KG1 (cell line): ENCODE measurements at regions not wholly inside any gene's neighbourhood (a gene's known extent, or its start where the extent isn't known, plus 50 kb on each side); places are given as distances from the start of the nearest gene placed in this dataset.

Source experiments
- DNase-seq: peaks from one replicate; lab custom pipeline; 2025; lab: John Stamatoyannopoulos, UW

DNA sequence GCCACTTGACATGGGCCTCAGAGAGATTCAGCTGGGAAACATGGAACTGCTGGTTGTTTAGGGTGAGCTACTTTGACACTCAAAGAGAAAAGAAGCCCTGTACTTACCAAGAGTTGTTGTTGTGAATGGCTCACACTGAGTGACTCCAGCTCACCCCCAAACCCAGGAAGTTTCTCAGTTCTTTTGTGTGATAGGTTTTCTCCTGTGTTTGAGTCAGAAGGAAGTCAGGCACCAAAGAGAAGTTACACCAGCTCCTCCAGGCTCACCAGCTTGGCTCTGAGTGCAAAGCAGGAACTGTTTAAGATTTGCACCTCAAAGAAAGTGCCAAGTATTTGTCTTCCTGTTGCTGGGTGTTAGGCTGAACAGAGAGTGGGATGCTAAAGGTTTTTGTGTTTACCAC is 111.2 kb upstream of the PROX1 start:
- no peak for DNase-seq

DNA sequence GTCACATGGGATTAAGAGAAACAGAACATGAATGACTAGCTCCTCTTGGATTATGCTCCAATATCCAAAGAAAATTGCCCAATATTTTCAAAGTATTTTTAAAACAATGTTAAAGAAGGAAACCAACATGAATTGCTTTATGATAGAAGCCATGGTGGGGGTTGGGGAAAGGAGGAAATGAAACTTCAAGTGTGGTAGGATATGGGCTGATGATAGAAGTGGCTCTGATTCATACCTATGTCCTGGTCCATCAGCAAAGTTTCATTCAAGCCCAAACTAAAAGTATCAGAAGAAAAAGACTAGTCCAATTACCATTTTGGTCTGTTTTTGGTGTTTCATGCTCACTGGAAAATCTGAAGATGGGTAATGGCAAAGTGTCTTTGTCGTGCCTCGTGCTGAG is 104.2 kb upstream of the PROX1 start:
- DNase-seq = no peak

- no peak for DNase-seq
These were observed 103.4 kb upstream of the PROX1 start for GRCh38 chr1:213884402-213884801.

DNA sequence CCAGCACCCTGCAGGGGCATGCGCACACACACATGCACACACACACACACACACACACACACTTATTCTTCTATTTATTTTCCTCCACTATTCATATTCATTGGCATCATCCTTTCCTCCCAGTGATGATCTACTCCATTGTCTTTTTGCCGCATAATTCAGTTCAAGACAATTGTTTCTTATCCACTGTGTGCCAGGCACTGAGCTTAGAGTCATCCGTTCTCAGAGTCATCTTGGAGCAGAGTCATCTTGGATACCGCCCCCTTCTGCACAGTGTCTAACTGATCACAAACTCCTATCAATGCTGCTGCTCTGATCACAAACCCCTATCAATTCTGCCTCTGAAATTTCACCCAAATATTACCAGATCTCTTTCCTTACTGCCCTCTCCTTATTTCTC is 102.8 kb upstream of the PROX1 start:
- DNase-seq = no peak

DNA sequence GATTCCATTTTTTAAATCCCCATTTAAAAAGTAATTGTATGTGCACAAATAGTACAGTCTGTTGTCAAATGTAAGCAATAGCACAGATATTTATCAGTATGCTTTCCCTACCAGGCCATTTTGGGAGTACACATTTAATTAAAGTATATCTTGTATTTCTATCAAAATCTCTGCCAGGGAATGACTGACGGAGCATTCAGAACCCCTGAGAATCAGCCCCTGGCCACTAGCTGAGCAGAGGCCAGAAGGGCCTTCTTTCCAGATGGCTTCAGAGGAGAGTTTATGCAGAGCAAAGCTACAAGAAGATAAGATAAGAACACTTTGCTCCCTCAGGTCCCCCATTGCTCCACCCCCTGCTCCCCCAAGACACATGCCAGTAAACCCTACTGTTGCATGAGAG is 99.9 kb upstream of the PROX1 start:
- no peak for DNase-seq

DNA sequence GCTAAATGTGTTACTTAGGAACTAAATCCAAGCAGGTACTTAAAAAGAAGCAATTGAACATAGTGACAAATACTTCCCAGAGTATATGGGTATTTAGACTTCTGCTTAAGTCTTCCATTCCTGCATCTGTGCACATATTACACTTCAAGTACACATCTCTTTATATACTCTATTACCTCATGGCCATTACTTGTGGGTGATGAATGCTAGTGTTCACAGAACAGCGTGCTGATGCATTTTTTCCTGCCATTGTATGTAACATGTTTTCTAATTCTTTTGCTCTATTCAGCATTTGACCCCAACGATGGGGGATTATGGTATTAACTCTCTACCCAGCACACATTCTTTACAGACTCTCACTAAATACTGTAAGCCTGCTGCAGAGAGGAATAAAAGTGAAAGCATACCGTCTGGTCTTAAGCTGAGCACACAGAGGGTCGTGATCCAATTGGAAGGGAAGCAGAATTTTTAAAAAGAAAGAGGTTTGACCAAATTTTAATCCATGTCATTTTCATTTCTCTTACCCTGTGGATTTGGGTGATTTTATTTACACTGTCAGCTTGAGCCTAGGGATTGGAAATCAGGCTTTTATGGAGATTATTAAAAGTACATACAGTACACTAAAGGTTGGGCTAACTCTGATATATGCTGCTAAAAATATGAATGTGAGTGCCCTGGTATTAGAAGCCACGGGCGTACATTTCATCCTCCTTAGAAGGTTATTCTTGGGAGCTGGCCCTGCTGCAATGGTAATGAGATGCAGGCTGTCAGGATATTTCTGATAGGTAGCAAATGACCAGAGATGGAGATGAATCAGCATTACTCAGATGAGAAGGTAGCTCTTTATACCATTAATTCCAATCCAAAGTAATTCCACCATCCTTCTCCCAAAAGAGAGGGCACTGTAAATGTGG is 95.5 kb upstream of the PROX1 start:
- no peak for DNase-seq

- DNase-seq = no peak
These were observed 89.1 kb upstream of the PROX1 start for GRCh38 chr1:213898684-213899083.

DNA sequence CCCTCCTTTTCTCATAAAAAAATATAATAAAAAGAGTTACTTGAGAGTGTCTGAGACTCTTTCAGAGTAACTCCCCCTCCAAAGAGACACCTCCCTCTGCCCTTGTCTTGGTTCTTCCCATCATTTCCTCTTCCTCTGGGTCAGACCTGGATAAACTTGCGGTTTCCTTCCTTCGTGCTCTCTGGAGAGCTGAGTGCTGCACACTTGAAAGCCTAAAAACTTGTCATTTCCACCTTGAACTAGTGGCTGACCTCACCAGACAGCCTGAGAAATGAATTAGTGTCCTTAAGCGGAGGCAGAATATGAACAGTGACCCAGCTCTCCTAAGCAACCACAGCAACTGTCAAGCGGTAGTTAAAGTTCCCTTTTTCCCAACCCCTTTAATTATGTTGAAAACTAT is 88.4 kb upstream of the PROX1 start:
- DNase-seq = no peak

DNA sequence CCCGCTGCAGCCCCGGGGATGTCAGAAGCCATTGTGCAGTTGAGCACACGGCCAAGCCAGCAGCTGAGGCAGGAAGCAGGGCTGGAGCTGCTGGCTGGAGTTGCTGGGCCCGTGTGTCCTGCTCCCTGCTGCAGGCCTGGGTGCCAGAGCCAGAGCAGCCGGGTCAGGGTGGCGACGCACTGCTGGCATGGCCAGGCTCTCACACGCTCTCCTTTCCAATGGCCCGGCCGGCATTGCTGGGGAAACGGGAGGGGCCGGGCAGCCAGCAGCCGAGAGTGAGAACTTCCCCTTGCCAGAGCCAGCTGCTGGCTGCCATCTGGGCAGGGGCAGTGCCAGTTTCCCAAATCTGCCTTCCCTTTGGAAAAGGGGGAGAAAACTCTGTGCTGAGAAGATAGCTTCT is 82.4 kb upstream of the PROX1 start:
- no peak for DNase-seq

- DNase-seq = no peak
These were observed 79.3 kb upstream of the PROX1 start for GRCh38 chr1:213908521-213908920.

- DNase-seq = no peak
These were observed 73.4 kb upstream of the PROX1 start for GRCh38 chr1:213914392-213914791.

DNA sequence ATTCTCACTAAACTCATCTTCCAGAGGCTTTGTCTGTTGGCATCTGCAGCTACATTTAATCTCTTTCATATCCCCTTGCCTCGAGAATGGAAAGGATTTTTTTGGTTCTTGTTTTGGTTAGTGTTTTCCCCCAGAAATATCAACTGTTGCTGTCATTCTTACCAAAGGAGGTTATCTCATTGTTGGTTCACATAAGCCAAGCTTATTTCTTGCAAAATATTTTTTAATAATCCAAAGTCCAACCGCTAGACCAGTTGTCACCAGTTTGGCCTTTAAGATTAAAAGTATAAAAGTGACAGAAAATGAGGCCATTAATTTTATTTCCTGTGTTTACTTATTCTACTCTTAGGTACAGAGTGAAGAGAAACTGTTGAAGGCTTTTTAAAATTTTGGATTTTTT is 66.5 kb upstream of the PROX1 start:
- no peak for DNase-seq

DNA sequence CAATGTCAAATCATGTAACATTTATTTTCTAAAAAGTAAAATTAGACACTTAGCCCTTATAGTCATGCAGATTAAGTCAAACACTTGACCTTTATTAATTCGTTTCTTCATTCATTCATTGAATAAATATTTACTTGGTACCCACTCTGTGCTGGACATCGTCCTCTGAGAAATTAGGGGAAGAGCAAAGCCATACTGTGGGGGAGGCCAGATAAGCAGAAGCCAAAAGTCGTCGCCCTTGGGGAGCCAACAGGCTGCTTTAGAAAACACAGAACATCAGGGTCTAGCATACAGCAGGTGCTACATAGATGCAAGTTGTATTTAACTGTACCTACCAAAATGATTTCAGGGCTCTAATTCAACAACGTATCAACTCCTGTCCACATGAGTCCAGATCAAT is 66.1 kb upstream of the PROX1 start:
- no peak for DNase-seq

GRCh38 chr1:213925531-213926182 is 62.1 kb upstream of the PROX1 start:
- DNase-seq = no peak

GRCh38 chr1:213927846-213928245 is 59.9 kb upstream of the PROX1 start:
- DNase-seq = no peak

GRCh38 chr1:213929398-213929797 is 58.4 kb upstream of the PROX1 start:
- no peak for DNase-seq

DNA sequence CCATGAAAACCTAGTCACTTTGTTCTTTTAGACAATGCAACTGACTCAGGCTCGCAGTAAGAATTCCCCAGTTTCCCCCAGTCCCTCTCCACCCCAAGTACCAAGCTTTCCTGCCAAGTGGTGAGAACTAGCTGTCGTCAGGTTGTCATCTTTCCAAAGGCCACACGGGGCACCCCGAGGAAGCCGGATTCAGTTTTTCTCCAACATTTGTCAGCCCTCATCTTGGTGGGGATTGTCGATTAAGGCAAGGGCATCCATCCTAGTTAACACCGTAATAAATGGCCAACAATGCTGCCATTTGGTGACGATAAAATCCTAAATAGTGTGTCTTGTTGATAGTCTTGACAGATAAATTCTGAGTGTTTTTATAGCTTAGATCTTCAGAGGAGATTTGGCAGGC is 55.9 kb upstream of the PROX1 start:
- no peak for DNase-seq

DNA sequence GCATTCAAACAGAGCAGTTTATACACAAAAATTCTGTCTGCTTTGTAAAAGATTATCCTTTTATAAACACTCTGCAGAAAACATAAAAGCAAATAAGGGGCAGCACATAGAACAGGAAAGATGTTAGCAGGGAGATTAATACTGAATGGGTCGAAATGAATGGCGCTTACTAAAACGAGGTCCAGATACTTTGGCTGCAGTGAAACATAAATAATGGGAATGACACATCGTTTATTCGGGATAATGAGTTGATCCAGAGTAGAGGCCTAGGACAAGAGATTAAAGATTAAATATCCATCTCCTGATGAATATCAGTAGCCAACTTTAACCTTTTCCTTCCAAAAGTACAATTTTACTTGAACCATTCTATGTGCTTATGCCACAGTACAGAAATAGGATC is 54.4 kb upstream of the PROX1 start:
- no peak for DNase-seq

DNA sequence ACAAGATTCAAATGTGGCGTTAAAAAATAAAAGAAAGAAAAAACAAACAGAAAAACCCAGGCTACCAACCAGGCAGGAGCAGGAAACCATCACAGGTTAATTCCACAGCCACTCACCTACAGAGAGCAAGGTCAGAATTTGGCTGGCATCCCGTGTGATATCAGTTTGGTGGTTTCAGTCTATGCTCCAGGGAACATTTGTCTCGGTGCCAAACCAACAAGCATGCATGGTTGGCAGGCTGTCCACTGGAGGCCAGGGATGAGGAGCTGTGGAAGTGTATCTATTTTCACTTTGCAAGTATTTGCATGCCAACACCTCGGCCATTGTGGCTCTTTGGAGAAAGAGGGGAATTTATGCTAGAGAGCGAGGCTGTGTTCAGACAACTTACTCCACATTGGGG is 53.1 kb upstream of the PROX1 start:
- DNase-seq = no peak

GRCh38 chr1:213936571-213936970 is 51.2 kb upstream of the PROX1 start:
- no peak for DNase-seq
